Stomach (tissue), 4 donors: ENCODE measurements at regions not wholly inside any gene's neighbourhood (a gene's known extent, or its start where the extent isn't known, plus 50 kb on each side); places are given as distances from the start of the nearest gene placed in this dataset.

ENCODE experiments used
- CTCF ChIP-seq, 7 experiments: fragments of 450-650 bp in 4 of 7; fragments of 200-600 bp in 3 of 7; sonication (generic) in 3 of 7; IDR thresholded peaks; one replicate each; pipeline ENCODE4 v1.5.1; 2016 to 2019; ENCODE audit warnings: antibody characterized with exemption in 7 of 7, control low read depth in 2 of 7, mild to moderate bottlenecking in 1 of 7
- POLR2AphosphoS5 ChIP-seq, 3 donors: sonication (generic); formaldehyde crosslinking; IDR thresholded peaks; one replicate each; pipeline ENCODE4 v1.6.1; 2016; ENCODE audit warnings: antibody characterized with exemption in 3 of 3

- TF ChIP-seq POLR2AphosphoS5 (IDR thresholded peaks at IDR 0.05) (no peak), CTCF (IDR thresholded peaks at IDR 0.05) (no peak)
Measured at GRCh38 chr6:102197211-102197610, 803.7 kb downstream of the GRIK2 start.
